GM12873 (cell line): ENCODE measurements at regions not wholly inside any gene's neighbourhood (a gene's known extent, or its start where the extent isn't known, plus 50 kb on each side); places are given as distances from the start of the nearest gene placed in this dataset.

Experiments used
- TF ChIP-seq, protein P1 (sequence below): IDR thresholded peaks from 2 replicates; pipeline ENCODE4 v1.5.1; 2012; ENCODE audit warnings: low read depth, mild to moderate bottlenecking, moderate library complexity, low read length, control low read depth; ENCODE audit not compliant: insufficient read depth; ENCODE audit errors: missing control alignments

DNA sequence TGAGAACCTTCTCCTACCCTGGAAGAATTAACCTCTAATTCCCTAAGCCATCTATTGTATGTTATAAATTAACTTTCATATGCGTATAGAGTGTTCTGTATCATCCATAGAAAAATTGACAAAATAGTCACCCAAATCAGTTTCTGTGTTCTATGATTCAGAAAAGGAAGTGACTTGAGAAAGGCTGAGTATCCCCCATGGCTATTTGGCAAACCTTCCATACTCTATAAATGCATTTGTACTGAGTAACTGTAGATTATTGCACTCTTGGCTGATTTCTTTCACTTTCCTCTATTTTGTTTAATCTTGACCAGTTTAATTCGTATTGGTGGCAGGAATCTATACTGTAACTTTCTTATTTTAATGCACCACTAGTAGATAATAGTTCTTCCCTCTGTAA lies 182.2 kb downstream of the HTR7 start:
- TF ChIP-seq, protein P1, sequence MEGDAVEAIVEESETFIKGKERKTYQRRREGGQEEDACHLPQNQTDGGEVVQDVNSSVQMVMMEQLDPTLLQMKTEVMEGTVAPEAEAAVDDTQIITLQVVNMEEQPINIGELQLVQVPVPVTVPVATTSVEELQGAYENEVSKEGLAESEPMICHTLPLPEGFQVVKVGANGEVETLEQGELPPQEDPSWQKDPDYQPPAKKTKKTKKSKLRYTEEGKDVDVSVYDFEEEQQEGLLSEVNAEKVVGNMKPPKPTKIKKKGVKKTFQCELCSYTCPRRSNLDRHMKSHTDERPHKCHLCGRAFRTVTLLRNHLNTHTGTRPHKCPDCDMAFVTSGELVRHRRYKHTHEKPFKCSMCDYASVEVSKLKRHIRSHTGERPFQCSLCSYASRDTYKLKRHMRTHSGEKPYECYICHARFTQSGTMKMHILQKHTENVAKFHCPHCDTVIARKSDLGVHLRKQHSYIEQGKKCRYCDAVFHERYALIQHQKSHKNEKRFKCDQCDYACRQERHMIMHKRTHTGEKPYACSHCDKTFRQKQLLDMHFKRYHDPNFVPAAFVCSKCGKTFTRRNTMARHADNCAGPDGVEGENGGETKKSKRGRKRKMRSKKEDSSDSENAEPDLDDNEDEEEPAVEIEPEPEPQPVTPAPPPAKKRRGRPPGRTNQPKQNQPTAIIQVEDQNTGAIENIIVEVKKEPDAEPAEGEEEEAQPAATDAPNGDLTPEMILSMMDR, result no peak
